ENCODE measurements at regions not wholly inside any gene's neighbourhood (a gene's known extent, or its start where the extent isn't known, plus 50 kb on each side); places are given as distances from the start of the nearest gene placed in this dataset.

- TF ChIP-seq CTCF (IDR thresholded peaks at IDR 0.05; ENCODE audit: low read depth, low read length, missing control alignments), result no peak
- in situ Hi-C loops (cut with HindIII; ENCODE audit: low sequenced_read_pairs), result no loop called here
Measured at GRCh38 chr20:22776369-22776768, 192.0 kb upstream of the FOXA2 start.

GRCh38 chr20:22779878-22780277 lies 195.5 kb upstream of the FOXA2 start:
- no peak for TF ChIP-seq CTCF (IDR thresholded peaks at IDR 0.05; ENCODE audit: low read depth, low read length, missing control alignments)
- in situ Hi-C loops (cut with HindIII; ENCODE audit: low sequenced_read_pairs), result no loop called here
- DNase-seq (ENCODE audit: low read depth), result no peak
- H3K4me3 ChIP-seq (ENCODE audit: low read depth, low read length), result no peak overlapping the region

More at GRCh38 chr20:22776369-22776768, 192.0 kb upstream of the FOXA2 start:
- DNase-seq (ENCODE audit: low read depth), result no peak
- H3K4me3 ChIP-seq (ENCODE audit: low read depth, low read length), result no peak overlapping the region

- DNase-seq (ENCODE audit: low read depth), result no peak
- in situ Hi-C loops (cut with HindIII; ENCODE audit: low sequenced_read_pairs), result no loop called here
- TF ChIP-seq CTCF (IDR thresholded peaks at IDR 0.05; ENCODE audit: low read depth, low read length, missing control alignments), result no peak
Measured at GRCh38 chr20:22781869-22782268, 197.5 kb upstream of the FOXA2 start.

GRCh38 chr20:22789676-22790075 lies 205.3 kb upstream of the FOXA2 start:
- TF ChIP-seq CTCF (IDR thresholded peaks at IDR 0.05; ENCODE audit: low read depth, low read length, missing control alignments), result no peak
- no peak overlapping the region for H3K4me3 ChIP-seq (ENCODE audit: low read depth, low read length)
- in situ Hi-C loops (cut with HindIII; ENCODE audit: low sequenced_read_pairs), result no loop called here
- DNase-seq (ENCODE audit: low read depth), result no peak

More at GRCh38 chr20:22781869-22782268, 197.5 kb upstream of the FOXA2 start:
- no peak overlapping the region for H3K4me3 ChIP-seq (ENCODE audit: low read depth, low read length)

GRCh38 chr20:22791396-22791795 lies 207.0 kb upstream of the FOXA2 start:
- no peak for TF ChIP-seq CTCF (IDR thresholded peaks at IDR 0.05; ENCODE audit: low read depth, low read length, missing control alignments)
- H3K4me3 ChIP-seq (ENCODE audit: low read depth, low read length), result no peak overlapping the region
- DNase-seq (ENCODE audit: low read depth), result no peak
- in situ Hi-C loops (cut with HindIII; ENCODE audit: low sequenced_read_pairs), result no loop called here

GRCh38 chr20:22791877-22792525 lies 207.6 kb upstream of the FOXA2 start:
- DNase-seq (ENCODE audit: low read depth), result no peak
- in situ Hi-C loops (cut with HindIII; ENCODE audit: low sequenced_read_pairs), result no loop called here
- no peak for TF ChIP-seq CTCF (IDR thresholded peaks at IDR 0.05; ENCODE audit: low read depth, low read length, missing control alignments)
- H3K4me3 ChIP-seq (ENCODE audit: low read depth, low read length), result no peak overlapping the region
